ENCODE measurements at regions not wholly inside any gene's neighbourhood (a gene's known extent, or its start where the extent isn't known, plus 50 kb on each side); places are given as distances from the start of the nearest gene placed in this dataset.

DNA sequence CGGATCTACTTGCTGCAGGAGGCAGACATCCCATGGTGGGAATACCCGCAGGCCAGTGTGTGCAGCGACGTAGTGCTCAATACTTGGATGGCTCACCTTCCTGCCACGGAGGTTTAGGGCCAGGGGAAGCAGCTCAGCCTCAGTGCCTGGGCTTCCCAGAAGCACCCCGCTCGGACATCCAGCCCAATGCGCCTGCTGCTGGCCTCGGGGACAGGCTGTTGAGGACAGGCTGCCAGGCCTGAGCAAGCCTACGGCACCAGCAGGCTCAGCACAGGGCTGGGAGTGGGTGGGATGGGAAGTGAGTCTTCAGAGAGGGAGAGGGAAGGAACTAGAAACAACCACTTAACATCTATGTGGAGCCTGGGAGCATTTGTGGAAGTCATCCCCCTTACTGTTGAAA lies 441.3 kb upstream of the MGMT start:
- no peak overlapping the region for H3K4me3 ChIP-seq (ENCODE audit: low read depth, low read length)
- TF ChIP-seq, protein P1, sequence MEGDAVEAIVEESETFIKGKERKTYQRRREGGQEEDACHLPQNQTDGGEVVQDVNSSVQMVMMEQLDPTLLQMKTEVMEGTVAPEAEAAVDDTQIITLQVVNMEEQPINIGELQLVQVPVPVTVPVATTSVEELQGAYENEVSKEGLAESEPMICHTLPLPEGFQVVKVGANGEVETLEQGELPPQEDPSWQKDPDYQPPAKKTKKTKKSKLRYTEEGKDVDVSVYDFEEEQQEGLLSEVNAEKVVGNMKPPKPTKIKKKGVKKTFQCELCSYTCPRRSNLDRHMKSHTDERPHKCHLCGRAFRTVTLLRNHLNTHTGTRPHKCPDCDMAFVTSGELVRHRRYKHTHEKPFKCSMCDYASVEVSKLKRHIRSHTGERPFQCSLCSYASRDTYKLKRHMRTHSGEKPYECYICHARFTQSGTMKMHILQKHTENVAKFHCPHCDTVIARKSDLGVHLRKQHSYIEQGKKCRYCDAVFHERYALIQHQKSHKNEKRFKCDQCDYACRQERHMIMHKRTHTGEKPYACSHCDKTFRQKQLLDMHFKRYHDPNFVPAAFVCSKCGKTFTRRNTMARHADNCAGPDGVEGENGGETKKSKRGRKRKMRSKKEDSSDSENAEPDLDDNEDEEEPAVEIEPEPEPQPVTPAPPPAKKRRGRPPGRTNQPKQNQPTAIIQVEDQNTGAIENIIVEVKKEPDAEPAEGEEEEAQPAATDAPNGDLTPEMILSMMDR (IDR thresholded peaks at IDR 0.05; ENCODE audit: borderline replicate concordance, insufficient read depth, low read depth, low read length): no peak

DNA sequence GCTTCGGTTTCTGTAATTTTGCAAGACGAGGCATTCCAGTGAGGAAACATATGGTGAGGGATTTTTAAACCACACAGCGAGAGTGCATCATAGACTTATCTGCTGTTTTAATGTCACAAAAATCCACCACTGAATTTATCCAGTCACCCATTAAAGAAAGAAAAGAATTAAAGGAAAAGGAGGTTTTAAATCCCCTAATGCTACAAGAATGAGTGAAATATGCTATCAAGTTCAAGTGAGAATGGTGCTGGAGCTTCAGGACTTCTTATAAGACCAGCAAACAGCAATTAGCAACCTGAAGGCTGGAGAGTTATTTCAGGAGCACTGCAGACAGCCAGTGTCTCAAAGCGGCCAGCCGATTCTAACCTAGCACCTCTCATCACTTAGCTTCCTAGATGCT lies 439.1 kb upstream of the MGMT start:
- H3K4me3 ChIP-seq (ENCODE audit: low read depth, low read length): no peak overlapping the region
- TF ChIP-seq, protein P1 (IDR thresholded peaks at IDR 0.05; ENCODE audit: borderline replicate concordance, insufficient read depth, low read depth, low read length): no peak

DNA sequence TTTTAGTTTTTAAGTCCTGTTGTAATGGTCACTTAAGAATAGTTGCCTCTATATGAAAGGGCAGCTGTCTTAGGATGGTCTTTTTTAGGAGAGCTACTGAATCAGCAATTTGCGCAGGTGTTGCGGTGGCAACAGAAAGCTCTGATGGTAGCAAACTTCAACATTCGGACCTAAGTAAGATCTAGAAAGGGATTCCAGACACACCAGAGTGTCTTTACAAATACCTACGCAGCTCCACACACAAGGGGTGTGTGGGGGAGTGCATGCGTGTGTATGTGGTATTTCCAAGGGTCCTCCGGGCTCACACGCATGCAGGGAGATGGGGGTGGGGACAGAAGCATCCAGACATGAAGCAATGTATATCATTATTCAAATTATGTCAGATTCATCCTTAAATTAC lies 438.6 kb upstream of the MGMT start:
- TF ChIP-seq, protein P1 (IDR thresholded peaks at IDR 0.05; ENCODE audit: borderline replicate concordance, insufficient read depth, low read depth, low read length): no peak

DNA sequence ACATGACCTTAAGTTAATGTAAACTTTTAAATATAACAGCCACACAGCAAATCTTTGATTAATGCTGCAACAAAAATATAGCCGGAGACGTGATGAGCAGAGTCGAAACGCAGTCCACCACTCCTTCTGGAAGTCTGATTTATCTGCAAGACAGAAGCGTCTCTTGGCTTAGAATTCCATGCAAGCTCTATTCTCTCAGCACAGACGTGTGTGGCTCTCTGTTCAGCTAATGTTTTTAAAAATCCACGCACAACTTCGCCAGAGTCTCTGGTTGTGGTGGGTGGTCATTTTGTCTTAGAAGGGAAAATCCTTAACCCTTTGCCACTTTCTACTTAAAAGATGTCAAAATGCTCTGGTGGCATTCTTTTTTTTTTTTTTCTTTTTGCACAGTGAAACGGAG lies 438.0 kb upstream of the MGMT start:
- TF ChIP-seq, protein P1 (IDR thresholded peaks at IDR 0.05; ENCODE audit: borderline replicate concordance, insufficient read depth, low read depth, low read length): no peak
- H3K4me3 ChIP-seq (ENCODE audit: low read depth, low read length): no peak overlapping the region

More for the DNA sequence above, 438.6 kb upstream of the MGMT start:
- no peak overlapping the region for H3K4me3 ChIP-seq (ENCODE audit: low read depth, low read length)

DNA sequence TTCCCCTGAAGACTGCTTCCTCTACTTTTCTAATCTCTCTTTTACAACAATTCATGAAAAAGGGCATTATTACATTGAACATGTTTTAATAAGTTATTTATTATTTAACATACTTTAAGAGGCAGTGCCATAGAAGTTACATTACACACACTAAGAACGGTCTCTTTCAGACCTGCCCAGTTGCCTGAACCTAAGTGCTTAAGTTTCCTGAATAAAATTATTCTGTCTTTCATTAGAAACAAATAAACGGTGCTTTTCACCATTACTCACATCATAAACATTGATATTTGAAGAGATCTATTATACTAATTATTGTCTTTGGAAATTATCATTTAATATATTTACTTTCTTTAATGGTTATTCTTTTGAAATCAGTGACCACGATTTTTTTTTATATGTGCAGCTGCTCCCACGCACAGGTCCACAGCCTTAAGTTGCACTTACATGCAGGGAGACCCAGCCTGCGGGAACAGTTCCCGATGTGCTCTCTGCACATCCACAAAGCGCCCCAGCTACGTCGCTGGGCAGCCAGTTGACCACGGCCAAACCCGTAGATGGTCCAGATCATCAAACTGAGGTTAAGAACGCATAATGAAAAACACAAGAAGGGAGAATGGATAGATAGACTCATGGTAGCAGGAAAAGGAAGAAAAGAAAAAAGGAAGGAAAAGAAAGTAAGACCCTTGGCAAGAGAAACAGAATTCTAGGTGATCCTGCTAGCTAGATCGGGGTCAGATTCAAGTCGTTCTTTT lies 437.0 kb upstream of the MGMT start:
- no peak overlapping the region for H3K4me3 ChIP-seq (ENCODE audit: low read depth, low read length)
- TF ChIP-seq, protein P1 (IDR thresholded peaks at IDR 0.05; ENCODE audit: borderline replicate concordance, insufficient read depth, low read depth, low read length): no peak

DNA sequence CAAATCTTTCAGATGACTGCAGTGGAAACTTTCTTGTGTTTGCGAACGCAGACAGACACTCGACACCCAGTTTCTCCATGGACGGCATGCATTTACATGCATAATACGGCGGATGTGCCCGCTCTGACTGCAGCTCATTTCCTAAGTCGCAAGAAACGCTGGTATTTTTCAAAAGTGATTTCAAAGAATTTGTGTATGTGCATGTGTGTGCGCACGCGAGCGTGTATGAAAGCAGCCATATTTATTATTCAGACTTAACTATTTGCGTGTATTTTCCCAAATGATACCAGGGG lies 436.5 kb upstream of the MGMT start:
- H3K4me3 ChIP-seq (ENCODE audit: low read depth, low read length): no peak overlapping the region
- TF ChIP-seq, protein P1 (IDR thresholded peaks at IDR 0.05; ENCODE audit: borderline replicate concordance, insufficient read depth, low read depth, low read length): no peak

DNA sequence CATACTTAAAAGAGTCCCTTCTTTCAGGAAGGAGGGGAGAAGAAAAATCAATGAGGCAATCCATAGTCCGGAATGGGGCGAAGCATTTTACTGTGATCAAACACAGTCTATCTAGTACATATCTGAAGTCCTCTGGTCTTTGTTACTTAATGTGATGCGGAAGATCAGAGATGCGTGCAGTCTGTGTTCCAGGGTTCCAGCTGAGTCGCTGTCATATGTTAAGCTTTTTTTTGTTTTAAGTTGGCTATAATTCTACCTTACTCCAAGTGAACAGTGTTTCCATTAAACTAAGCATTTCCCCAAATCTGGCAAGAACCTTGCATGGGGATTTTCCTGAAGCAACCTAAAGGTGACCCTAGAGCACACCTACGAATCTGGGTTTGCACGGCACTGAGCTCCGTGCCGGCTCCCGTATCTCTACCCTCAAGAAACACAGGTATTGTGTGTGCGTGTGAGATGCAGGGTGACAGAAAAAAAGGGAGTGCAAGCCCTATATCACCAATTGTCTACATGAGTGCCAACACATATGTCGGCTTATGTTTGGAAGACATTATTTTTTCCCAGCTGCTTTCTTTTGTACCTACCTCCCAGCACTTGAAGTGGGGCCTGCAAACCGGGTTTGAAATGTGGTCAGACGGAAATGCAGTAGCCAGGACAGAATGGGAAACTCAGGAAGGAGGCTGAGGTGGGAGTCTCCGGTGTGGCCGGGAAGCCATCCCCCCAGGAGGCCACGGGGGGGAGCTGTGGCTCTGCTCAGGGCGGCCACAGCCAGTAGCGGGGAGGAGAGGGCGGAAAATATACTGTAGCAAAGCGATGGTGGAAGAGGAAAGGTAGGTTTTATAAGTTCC lies 435.8 kb upstream of the MGMT start:
- no peak overlapping the region for H3K4me3 ChIP-seq (ENCODE audit: low read depth, low read length)
- TF ChIP-seq, protein P1 (IDR thresholded peaks at IDR 0.05; ENCODE audit: borderline replicate concordance, insufficient read depth, low read depth, low read length): peak; percentile 87
